Pulmonary artery endothelial cell (primary cell): ENCODE measurements at regions not wholly inside any gene's neighbourhood (a gene's known extent, or its start where the extent isn't known, plus 50 kb on each side); places are given as distances from the start of the nearest gene placed in this dataset.

Source experiments
- DNase-seq: peaks from one replicate; pipeline ENCODE4 v3.0.0-alpha.2; 2011; ENCODE audit warnings: low read depth, low spot score

- no peak for DNase-seq
These were observed 104.3 kb upstream of the TMCC3 start for GRCh38 chr12:94754653-94755052.

GRCh38 chr12:94753036-94753679 lies 102.8 kb upstream of the TMCC3 start:
- DNase-seq: no peak

DNA sequence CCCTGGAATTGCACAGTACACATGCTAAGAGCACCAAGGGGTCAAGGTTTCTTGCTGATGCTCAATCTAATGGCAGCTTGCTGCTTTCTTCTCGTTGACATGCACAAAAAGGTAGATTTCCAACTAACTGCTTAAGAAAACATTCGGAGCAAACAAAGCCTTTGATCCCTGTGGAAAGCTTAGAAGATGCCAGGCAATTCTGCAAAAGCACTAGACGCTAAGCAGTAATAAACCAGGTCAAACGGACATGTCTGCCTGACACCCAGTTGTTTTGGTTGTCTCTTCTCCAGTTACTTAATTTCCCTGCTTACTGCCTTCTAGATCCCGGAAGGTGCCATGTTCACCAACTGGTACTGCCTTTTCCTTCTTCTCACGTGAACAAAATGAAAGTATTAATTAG lies 100.5 kb upstream of the TMCC3 start:
- DNase-seq: no peak

DNA sequence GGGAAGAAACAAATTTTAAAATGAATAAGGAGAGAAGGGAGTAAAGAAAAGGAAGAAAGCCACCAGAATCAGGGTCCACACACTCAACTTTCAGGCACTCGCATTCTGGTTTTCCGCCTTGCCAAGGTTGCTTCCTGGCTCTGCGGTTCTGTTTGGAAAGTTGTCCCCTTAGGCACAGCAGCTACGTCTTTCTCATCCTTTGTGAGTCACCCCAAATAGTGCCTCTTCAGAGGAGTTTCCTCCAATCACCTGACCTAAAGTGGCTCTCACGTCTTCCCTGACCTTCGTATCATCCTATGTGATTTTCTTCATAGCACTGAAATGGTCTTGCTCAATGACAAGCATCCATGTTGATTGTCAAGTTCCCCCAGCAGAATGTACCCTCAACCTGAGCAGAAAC lies 99.5 kb upstream of the TMCC3 start:
- DNase-seq: no peak

DNA sequence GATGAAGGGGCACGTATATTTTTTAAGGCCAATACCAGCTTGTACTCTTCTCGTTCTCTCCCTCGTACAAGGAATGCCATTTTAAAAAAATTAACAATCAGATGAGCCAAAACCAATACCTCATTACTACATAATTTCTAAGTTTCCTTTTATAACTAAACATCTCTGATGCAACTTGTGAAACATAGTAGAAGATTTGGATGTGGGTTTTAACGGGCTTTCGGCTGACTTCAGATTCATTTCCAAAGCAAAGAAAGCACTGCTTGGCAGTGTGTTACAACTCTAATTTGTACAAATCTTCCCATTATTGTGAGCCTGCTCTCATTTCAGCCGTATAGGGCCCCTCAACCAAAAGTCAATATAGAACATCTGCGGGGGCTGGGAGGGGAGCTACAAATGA lies 99.1 kb upstream of the TMCC3 start:
- no peak for DNase-seq

GRCh38 chr12:94748726-94749421 lies 98.5 kb upstream of the TMCC3 start:
- DNase-seq: no peak

DNA sequence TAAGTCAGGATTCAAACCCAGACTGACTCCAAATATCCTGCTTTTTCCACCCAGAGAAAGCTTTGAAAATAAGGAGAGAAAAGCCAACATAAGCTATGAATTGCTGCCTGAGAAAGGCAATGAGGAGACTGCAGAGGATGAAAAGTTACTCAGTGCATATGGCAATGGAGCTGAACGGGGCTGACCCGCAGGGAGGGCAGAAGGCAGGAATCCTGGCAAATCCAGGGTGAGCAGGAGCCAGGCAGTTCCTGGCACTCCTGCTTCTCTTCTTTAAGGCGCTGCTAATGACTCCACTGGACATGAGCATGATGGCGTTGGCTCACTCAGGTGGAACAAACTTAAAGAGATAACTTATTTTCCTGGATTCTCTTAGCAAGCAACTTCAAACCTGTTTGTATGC lies 95.2 kb upstream of the TMCC3 start:
- no peak for DNase-seq

GRCh38 chr12:94743174-94743573 lies 92.8 kb upstream of the TMCC3 start:
- DNase-seq: no peak

DNA sequence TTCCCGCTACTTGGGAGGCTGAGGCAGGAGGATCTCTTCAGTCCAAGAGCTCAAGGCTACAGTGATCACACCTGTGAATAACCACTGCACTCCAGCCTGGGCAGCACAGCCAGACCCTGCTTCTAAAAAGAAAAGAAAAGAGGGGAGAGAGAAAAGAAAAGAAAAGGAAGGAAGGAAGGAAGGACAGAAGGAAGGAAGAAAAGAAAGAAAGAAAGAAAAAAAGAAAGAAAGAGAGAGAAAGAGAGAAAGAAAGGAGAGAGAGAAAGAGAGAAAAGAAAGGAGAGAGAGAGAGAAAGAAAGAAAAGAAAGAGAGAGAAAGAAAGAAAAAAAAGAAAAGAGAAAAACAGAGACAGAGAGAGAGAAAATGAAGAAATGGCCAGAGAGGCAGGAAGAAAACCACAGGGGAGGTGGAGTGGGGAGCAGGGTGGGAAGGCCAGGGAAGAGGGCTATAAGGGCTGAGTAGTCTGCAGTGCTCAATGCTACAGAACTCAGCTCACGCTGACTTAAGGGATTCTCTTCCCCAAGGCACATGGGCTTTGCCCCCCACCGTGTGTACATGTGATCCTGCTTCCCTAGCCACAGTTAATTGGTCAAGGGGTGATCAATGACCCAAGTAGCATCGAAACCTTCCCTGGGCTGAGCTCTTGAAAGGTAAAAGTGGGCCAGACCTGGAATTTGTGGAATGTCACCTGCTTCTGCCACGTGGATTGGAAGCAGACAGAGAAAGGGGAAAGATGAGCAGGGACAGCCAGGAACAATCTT lies 90.4 kb upstream of the TMCC3 start:
- DNase-seq: no peak

GRCh38 chr12:94736820-94737219 lies 86.5 kb upstream of the TMCC3 start:
- DNase-seq: no peak

GRCh38 chr12:94736004-94736403 lies 85.6 kb upstream of the TMCC3 start:
- DNase-seq: no peak

DNA sequence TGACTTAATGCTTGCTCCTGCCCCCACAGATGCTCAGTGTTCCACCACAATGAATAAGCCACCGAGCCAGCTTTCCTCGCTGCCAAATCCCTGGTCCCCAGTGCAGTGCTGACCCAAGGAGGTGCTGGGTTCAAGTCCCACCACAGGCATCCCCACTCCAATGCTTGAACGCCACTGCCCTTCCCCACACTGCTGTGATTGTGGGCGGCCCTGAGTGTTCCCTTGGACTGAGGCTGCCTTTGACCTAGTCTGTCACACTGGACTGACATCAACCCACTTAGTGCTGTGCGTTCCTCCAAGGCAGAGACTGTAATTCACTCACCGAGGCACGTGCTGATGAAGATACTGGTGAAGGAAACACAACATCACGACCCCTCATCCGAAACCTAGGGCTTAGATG lies 83.4 kb upstream of the TMCC3 start:
- no peak for DNase-seq

DNA sequence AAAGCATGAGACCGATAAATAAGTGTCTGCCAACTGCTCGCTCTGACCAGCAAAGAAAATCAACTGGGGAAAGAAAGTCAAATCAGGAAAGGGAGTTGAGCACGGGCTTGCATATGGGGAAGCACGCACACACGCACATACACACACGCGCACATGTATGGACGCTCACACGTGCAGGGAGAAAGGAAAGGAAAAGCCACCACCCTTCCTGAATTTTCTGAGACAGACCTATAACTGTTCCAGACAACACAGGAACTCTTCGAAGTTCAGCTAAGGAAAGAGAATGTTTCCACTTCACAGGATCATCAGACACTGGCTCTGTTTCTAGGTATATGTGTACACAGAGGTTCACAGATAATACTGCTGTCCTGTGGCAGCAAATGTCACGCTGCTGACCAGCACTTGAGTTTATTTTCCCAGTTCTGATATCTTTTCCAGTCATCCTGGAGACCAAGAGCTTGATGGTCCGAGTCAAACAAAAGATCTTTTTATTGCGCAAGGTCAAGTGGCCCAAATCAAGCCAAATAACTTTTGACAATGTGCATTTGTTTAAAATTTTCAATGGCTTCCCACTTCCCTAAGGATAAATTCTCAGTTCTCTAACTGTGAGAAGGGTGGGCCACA lies 82.1 kb upstream of the TMCC3 start:
- DNase-seq: no peak

- no peak for DNase-seq
These were observed 81.5 kb upstream of the TMCC3 start for GRCh38 chr12:94731733-94732360.

DNA sequence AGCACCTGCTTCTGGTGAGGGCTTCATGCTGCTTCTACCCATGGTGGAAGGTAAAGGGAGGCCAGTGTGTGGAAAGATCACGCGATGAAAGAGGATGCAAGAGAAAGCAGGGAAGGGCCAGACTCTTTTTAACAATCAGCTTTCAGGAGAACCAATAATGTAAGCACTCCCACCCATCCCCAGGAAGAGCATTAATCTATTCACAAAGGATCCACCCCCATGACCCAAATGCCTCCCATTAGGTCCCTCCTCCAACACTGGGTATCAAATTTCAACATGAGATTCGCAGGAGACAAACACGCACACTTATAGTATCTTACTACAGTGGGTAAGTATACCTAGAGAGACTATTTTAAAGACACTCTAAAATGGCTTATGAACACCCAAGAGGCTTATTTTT lies 80.5 kb upstream of the TMCC3 start:
- DNase-seq: no peak

DNA sequence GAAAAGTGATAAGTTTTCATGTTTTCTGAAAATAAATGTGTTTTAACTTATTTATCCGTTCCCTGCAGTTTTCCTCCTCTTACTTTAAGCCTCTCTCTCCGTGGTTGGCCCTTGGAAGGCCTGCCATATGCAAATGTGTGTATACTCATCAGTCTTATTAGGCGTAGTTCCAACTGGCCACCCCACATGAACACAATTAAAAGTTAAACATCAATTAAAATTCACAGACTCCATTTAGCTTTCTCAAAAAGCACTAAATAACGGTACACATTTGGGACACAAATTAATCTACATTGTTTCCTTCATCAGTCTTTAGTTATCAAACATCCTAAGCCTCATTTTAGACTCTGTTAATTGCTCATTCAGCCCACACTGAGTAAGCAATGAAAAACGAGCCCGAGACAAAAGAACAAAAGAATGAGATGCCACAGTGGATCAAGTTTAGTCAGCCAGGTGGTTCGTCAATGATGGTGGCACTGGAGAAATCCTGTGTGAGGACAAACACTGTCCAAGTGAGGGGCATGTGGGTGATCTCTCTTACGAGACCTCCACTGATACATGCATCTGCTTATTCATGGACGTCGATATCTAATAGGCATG lies 76.0 kb upstream of the TMCC3 start:
- no peak for DNase-seq

- DNase-seq: peak; percentile 44
These were observed 75.2 kb upstream of the TMCC3 start for GRCh38 chr12:94725375-94726168.

DNA sequence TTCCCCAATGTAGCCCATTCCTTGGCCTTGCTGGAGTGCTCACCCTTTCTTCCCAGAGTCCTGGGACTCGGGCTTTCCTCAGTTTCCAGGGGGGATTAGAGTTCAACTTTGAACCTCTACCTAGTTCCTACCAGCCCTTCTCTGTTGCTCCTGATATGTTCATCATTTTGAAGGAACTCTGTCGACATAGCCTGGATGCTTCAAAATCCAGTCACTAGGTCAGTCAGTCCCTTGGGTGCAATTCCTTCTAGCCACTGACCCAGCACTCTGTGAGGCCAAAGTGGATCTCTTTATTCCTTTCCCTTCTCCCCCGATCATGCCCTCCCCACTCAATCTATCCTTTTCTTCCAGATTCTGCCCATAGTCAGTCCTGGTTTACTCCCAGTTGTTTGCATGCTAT lies 72.3 kb upstream of the TMCC3 start:
- no peak for DNase-seq

DNA sequence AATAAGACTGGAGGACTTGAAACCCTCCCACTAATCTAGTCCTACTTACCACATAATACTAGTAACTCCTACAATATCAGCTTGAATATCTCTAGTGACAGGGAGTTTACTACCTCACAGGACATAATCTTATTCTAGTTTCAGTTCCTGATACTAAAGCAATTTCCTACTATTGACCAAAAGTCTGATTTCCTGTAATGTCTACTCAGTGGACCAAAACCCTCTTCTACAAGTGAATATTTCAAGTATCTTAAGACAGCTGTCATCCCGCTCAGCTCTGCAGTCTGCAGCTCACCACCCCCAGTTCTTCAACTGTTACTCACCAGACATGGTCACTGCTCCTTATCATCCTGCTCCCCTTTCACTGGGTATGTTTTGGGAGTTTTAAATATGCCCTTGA lies 70.8 kb upstream of the TMCC3 start:
- DNase-seq: no peak

GRCh38 chr12:94718114-94718513 lies 67.8 kb upstream of the TMCC3 start:
- no peak for DNase-seq

DNA sequence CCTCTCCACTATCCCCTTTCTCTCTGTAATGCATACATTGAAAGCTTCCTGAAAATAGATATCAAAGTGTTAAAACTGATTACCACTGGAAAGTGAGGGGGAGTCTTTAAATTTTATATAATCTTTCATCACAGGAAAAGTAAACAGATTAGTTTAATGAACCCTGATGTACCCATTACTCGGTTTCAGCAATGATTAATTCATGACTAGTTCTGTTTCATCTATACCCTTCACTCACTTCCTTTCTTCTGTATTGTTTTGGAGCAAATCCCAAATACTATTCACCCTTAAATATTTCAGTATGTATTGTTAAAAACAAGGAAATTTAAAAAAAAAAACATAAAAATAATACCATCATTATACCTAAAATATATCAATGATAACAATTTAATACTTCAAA lies 67.3 kb upstream of the TMCC3 start:
- no peak for DNase-seq
